ENCODE measurements at regions not wholly inside any gene's neighbourhood (a gene's known extent, or its start where the extent isn't known, plus 50 kb on each side); places are given as distances from the start of the nearest gene placed in this dataset.

DNA sequence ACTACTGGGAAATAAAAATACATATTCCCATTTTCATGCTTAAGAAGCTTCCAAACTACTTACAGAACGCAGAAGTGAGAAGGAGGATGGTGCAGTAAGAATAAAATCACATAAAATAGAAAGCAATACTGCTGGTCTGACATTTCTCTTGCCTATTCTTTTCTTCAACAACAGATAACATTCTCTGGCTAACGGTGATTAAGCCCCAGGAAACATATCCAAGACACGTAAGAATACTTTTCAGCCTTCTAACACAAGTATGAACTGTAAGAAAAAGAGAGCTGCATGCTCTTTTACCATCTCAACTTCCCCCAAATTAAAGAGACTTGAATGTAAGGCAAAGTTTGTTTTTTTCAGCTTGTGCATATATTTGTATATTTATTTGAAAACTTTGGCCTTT lies 156.1 kb upstream of the TARS1 start:
- ATAC-seq (no peak), DNase-seq (no peak)
- H3K27me3 Mint-ChIP-seq (ENCODE audit: low read depth in 2 of 2): no peaks in the 10 kb centered on the region
- H3K4me1 Mint-ChIP-seq: no peaks in the 10 kb centered on the region
- Histone ChIP-seq H3K4me3 (ENCODE audit: low read length) (no peak overlapping the region), H3K27me3 (ENCODE audit: control insufficient read depth, insufficient read depth, low read length) (no peaks in the 10 kb centered on the region), H3K36me3 (ENCODE audit: control insufficient read depth, insufficient read depth, low read length) (no peaks in the 10 kb centered on the region), H3K9me3 (ENCODE audit: control insufficient read depth, insufficient read depth, low read length) (no peaks in the 10 kb centered on the region), H3K4me1 (ENCODE audit: control insufficient read depth, insufficient read depth, low read length) (no peaks in the 10 kb centered on the region), H3K27ac (ENCODE audit: low read length) (no peak overlapping the region)
- H3K36me3 Mint-ChIP-seq: no peaks in the 10 kb centered on the region
- WGBS (ENCODE audit: insufficient coverage): 83% methylated on average over 2 of the region's 3 CpGs
- TF ChIP-seq, protein P1, sequence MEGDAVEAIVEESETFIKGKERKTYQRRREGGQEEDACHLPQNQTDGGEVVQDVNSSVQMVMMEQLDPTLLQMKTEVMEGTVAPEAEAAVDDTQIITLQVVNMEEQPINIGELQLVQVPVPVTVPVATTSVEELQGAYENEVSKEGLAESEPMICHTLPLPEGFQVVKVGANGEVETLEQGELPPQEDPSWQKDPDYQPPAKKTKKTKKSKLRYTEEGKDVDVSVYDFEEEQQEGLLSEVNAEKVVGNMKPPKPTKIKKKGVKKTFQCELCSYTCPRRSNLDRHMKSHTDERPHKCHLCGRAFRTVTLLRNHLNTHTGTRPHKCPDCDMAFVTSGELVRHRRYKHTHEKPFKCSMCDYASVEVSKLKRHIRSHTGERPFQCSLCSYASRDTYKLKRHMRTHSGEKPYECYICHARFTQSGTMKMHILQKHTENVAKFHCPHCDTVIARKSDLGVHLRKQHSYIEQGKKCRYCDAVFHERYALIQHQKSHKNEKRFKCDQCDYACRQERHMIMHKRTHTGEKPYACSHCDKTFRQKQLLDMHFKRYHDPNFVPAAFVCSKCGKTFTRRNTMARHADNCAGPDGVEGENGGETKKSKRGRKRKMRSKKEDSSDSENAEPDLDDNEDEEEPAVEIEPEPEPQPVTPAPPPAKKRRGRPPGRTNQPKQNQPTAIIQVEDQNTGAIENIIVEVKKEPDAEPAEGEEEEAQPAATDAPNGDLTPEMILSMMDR (IDR thresholded peaks at IDR 0.05): no peak
- peaks cover 0 to 2% of the 10 kb centered on the region in 2 donors for H3K9me3 Mint-ChIP-seq
- no peak overlapping the region for H3K4me3 Mint-ChIP-seq
- H3K27ac Mint-ChIP-seq: no peak overlapping the region
- intact Hi-C loops (cut with micrococcal nuclease): no loop called here

DNA sequence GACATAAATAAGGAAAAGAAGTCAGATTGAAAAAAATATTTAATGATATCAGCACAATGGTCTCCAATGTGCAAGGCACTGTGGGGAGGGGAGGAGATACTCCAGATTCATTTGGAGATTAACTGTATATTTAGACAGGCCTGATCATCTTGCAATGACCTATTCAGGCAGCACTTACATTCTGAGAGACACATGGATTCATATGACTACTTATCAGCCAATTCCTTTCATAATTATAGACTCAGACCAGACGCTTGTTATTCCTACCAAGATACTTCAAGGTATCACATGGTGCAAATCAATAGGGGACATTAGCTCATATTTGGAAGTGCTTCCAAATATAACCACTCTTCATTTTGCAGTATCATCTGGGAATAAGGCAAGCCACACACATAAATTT lies 153.5 kb upstream of the TARS1 start:
- Histone ChIP-seq H3K4me3 (ENCODE audit: low read length) (no peak overlapping the region), H3K9me3 (ENCODE audit: control insufficient read depth, insufficient read depth, low read length) (no peaks in the 10 kb centered on the region), H3K4me1 (ENCODE audit: control insufficient read depth, insufficient read depth, low read length) (no peaks in the 10 kb centered on the region), H3K27me3 (ENCODE audit: control insufficient read depth, insufficient read depth, low read length) (no peaks in the 10 kb centered on the region), H3K36me3 (ENCODE audit: control insufficient read depth, insufficient read depth, low read length) (no peaks in the 10 kb centered on the region), H3K27ac (ENCODE audit: low read length) (no peak overlapping the region)
- intact Hi-C loops (cut with micrococcal nuclease): no loop called here
- Mint-ChIP-seq H3K4me1 (no peaks in the 10 kb centered on the region), H3K27me3 (ENCODE audit: low read depth in 2 of 2) (no peaks in the 10 kb centered on the region), H3K9me3 (peaks cover 2% of the 10 kb centered on the region in 2 donors), H3K36me3 (no peaks in the 10 kb centered on the region), H3K27ac (no peak overlapping the region), H3K4me3 (no peak overlapping the region)
- WGBS (ENCODE audit: insufficient coverage): 79% methylated on average over 1 of the region's 1 CpG
- ATAC-seq (no peak), DNase-seq (no peak)
- TF ChIP-seq, protein P1 (IDR thresholded peaks at IDR 0.05): no peak

DNA sequence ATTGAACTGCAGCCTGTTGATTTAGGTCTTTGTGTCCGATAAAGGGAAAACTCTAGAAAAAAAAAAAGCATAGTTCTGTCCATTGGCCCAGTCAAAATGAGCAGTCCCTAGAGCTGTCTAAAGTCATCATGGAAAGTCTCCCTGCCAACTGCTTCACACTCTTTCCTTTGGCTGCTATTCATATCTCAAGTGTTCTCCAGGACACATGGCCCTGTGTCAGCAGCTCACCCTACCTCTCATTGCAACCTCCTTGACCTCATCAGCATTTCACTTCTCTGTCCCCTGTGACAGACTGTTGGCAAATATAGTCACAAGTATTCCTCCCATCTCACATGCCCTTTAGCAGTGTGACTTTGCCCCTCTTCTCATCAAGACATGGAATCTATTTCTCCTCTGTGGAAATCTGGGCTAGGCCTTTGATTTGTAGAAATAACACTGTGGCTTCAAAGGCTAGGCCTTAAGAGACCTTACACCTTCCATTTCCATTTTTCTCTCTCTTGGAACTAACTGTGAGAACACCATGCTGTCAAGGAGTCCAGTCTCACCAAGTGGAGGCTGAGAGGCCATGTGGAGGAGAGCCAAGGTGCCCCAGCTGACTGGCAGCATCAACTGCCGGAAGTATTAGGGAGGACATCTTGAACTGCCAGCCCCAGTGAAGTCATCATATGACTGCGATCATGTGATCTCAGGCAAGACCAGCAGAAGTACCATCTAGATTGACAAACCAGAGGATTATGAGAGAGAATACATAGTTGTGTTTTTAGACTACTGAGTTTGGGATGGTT lies 149.4 kb upstream of the TARS1 start:
- Mint-ChIP-seq H3K9me3 (peaks cover 2 to 3% of the 10 kb centered on the region in 2 donors), H3K4me1 (no peaks in the 10 kb centered on the region), H3K27me3 (ENCODE audit: low read depth in 2 of 2) (no peaks in the 10 kb centered on the region), H3K36me3 (no peaks in the 10 kb centered on the region), H3K27ac (no peak overlapping the region), H3K4me3 (no peak overlapping the region)
- no peak overlapping the region for H3K27ac ChIP-seq (ENCODE audit: low read length)
- WGBS (ENCODE audit: insufficient coverage): 97% methylated on average over 3 of the region's 3 CpGs
- H3K27me3 ChIP-seq (ENCODE audit: control insufficient read depth, insufficient read depth, low read length): no peaks in the 10 kb centered on the region
- no peaks in the 10 kb centered on the region for H3K36me3 ChIP-seq (ENCODE audit: control insufficient read depth, insufficient read depth, low read length)
- TF ChIP-seq, protein P1 (IDR thresholded peaks at IDR 0.05): no peak
- no peaks in the 10 kb centered on the region for H3K4me1 ChIP-seq (ENCODE audit: control insufficient read depth, insufficient read depth, low read length)
- intact Hi-C loops (cut with micrococcal nuclease): no loop called here
- H3K9me3 ChIP-seq (ENCODE audit: control insufficient read depth, insufficient read depth, low read length): no peaks in the 10 kb centered on the region
- no peak for ATAC-seq
- no peak for DNase-seq
- no peak overlapping the region for H3K4me3 ChIP-seq (ENCODE audit: low read length)

DNA sequence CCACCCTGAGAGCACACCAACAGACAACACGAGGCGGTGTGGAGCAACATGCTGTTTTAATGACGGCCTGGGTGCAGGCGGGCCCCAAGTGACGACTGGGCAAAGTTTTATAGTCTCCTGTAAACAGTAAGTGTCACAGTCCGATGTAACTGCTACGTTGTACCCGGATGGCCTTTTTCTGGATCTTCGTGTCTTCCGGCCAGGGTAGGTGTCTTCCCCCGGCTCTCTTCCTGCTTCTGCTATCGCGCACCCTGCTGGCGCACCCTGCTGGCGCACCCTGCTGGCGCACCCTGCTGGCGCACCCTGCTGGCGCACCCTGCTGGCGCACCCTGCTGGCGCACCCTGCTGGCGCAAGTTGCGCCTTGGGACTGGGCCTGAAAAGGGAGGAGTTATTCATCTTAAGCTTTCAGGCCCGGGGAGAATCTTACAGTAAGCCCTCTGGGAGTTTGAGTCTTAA lies 143.0 kb upstream of the TARS1 start:
- Histone ChIP-seq H3K27ac (ENCODE audit: low read length) (no peak overlapping the region), H3K27me3 (ENCODE audit: control insufficient read depth, insufficient read depth, low read length) (no peaks in the 10 kb centered on the region), H3K4me1 (ENCODE audit: control insufficient read depth, insufficient read depth, low read length) (no peaks in the 10 kb centered on the region), H3K4me3 (ENCODE audit: low read length) (no peak overlapping the region), H3K36me3 (ENCODE audit: control insufficient read depth, insufficient read depth, low read length) (no peaks in the 10 kb centered on the region), H3K9me3 (ENCODE audit: control insufficient read depth, insufficient read depth, low read length) (no peaks in the 10 kb centered on the region)
- ATAC-seq: no peak
- Mint-ChIP-seq H3K9me3 (peaks cover 0 to 3% of the 10 kb centered on the region in 2 donors), H3K27me3 (ENCODE audit: low read depth in 2 of 2) (no peaks in the 10 kb centered on the region), H3K4me3 (no peak overlapping the region), H3K4me1 (peaks cover 0 to 5% of the 10 kb centered on the region in 2 donors), H3K27ac (no peak overlapping the region), H3K36me3 (no peaks in the 10 kb centered on the region)
- TF ChIP-seq, protein P1 (IDR thresholded peaks at IDR 0.05): no peak
- no peak for DNase-seq
- intact Hi-C loops (cut with micrococcal nuclease): no loop called here
- WGBS (ENCODE audit: insufficient coverage): 96% methylated on average over 23 of the region's 23 CpGs

All from natural killer cell (primary cell).